ENCODE measurements at regions not wholly inside any gene's neighbourhood (a gene's known extent, or its start where the extent isn't known, plus 50 kb on each side); places are given as distances from the start of the nearest gene placed in this dataset.
"Not testable (repeated sequence)": the region's sequence is repeated elsewhere in the genome, so short reads cannot be mapped to it uniquely, and the experiment has no call there.

DNA sequence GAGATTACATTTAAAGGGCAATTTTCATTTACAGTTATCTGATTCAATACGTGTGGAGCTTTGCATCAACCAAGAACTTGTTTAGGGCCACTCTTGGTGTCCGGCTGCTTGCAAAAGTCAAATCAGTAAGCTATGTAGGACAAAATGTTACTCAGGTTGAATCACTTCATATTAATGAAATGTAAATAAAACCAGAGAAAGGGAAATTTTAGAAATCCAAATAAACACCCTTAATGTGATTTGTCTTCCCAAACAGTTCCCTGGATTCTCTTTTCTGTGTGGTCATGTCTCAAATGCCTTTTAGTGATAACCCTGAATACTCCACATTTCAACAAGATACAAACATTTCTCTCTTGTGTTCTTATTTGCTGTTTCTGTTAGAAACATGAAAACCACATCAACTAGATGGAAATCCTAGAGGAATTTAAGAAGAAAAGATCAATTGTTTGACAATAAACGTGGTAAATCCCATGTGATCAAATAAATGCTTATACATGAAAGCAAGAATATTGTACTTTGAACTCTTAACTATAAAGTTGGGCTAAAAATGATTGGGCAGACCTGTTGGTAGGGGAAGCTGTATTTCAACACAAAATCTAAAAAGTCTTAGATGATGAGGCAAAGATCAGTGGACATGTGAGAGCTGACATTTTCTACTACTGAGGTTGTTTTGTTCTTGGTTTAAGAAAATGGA is 101.3 kb downstream of the CDC42EP3 start:
- Histone ChIP-seq H3K36me3 (no peaks in the 10 kb centered on the region), H3K4me1 (no peaks in the 10 kb centered on the region), H3K27ac (no peak overlapping the region), H3K9me3 (no peaks in the 10 kb centered on the region), H3K4me3 (no peak overlapping the region), H3K27me3 (ENCODE audit: low read depth) (no peaks in the 10 kb centered on the region)
- DNase-seq (no peak), ATAC-seq (no peak)
- intact Hi-C loops (cut with DNase I): no loop called here
- TF ChIP-seq, protein P1, sequence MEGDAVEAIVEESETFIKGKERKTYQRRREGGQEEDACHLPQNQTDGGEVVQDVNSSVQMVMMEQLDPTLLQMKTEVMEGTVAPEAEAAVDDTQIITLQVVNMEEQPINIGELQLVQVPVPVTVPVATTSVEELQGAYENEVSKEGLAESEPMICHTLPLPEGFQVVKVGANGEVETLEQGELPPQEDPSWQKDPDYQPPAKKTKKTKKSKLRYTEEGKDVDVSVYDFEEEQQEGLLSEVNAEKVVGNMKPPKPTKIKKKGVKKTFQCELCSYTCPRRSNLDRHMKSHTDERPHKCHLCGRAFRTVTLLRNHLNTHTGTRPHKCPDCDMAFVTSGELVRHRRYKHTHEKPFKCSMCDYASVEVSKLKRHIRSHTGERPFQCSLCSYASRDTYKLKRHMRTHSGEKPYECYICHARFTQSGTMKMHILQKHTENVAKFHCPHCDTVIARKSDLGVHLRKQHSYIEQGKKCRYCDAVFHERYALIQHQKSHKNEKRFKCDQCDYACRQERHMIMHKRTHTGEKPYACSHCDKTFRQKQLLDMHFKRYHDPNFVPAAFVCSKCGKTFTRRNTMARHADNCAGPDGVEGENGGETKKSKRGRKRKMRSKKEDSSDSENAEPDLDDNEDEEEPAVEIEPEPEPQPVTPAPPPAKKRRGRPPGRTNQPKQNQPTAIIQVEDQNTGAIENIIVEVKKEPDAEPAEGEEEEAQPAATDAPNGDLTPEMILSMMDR (IDR thresholded peaks at IDR 0.05): no peak

DNA sequence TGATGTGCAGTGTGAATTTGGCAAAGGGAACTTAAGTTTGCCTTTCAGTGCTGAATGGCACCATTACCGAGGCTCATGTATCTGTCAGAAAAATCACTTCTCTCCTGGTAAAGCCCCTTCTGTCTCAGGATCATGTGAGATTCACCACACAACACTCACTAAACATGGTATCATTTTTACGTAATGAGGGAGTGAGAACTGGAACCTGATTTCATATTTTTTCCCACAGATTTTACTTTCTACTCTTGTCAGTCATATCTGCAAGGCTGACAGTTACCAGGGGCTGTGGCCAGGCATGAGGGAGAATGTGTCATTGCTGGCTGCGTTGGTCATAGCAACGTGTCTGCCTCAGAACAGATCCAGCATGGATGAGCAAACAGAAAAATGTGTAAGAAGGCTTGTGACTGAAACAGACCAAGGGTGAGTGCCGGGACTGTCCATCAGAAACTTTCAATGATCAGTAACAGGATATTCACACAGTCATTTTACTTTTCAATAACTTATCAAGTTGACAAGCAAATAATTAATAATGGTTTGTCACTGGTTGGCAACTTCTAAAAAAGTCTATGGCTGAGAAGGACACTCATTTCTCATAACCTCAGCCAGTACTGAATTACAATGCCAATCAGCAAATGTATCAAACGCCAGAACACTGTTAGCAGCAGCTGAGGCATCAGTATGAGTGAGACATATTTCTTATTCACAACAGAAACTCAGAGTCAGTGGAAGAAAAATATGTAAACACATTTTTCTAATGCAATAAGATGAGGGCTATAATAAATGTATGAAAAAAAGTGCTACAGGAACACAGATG is 100.5 kb downstream of the CDC42EP3 start:
- ATAC-seq (no peak), DNase-seq (no peak)
- Histone ChIP-seq H3K27ac (no peak overlapping the region), H3K4me3 (no peak overlapping the region), H3K27me3 (ENCODE audit: low read depth) (no peaks in the 10 kb centered on the region), H3K4me1 (no peaks in the 10 kb centered on the region), H3K9me3 (no peaks in the 10 kb centered on the region), H3K36me3 (no peaks in the 10 kb centered on the region)
- intact Hi-C loops (cut with DNase I): no loop called here
- TF ChIP-seq, protein P1 (IDR thresholded peaks at IDR 0.05): no peak

DNA sequence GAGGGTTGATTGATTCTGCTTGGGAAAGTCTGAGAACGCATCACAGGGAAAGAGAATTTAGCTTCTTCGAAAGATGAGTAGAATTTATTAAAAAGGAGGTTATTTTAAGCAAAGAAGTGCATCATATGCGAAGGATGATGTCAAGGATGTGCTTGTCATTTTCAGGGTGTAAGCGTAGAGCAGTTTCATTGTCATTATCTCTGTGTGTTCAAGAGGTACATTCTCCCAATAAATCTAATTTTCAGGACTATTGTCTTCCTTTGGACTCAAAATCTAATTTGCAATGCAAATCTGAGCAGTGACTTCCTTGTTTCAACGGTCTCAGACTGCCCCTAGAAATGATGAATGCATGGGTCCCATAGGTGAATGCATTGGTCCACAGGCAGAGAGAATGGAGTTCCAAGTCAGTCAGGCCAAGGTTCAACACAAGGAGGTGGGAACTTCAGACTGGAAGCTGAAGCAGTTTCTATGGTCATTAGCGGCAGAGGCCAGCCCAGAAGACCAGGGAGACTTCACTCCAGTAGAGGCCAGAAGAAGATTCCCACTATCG is 99.8 kb downstream of the CDC42EP3 start:
- Histone ChIP-seq H3K9me3 (no peaks in the 10 kb centered on the region), H3K27ac (no peak overlapping the region), H3K27me3 (ENCODE audit: low read depth) (no peaks in the 10 kb centered on the region), H3K4me3 (no peak overlapping the region), H3K36me3 (no peaks in the 10 kb centered on the region), H3K4me1 (no peaks in the 10 kb centered on the region)
- ATAC-seq (no peak), DNase-seq (no peak)
- intact Hi-C loops (cut with DNase I): no loop called here
- TF ChIP-seq, protein P1 (IDR thresholded peaks at IDR 0.05): no peak

DNA sequence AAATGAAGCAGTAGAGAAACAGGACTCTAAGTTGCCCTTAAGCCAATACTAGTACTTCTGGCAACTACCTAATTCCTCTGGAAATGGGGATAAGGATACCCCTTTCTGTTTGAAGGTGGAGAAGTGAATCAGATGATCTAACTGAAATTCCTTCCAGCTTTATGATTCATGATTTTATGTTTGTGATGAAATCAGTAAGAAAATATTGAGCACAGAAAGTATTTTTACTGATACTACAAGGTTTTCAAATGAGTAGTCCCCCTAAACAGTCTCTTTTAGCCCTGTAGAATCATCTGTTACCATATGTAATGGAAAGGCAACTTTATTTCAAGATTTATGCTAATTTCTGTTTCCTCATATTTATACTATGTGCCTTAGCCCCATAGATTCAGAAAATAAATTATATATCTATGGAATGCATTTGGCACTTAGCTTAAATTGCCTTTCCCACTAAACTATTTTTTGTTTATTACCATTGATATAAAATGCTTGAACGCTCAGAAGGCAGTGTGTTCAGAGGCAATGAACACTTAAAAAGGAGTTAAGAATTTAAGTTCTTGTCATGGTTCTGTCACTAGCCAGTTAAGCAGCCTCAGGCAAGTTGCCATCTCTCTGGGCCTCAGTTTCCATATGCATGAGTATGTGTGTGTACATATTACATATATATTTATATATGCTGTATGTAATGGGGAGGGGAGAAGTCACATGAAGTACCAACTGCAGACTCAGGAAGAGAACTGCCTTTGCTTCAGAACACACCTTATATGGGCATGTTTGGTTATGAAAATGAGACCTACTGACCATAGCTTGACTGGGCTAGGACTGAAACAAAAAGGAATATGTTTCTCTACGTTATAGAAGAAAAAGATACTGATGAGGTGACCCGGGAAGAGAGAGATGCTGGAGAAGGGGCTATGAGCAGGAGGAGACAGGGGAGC is 97.7 kb downstream of the CDC42EP3 start:
- no peaks in the 10 kb centered on the region for H3K9me3 ChIP-seq
- H3K27ac ChIP-seq: no peak overlapping the region
- DNase-seq (no peak), ATAC-seq (no peak)
- no peak overlapping the region for H3K4me3 ChIP-seq
- intact Hi-C loops (cut with DNase I): no loop called here
- H3K27me3 ChIP-seq (ENCODE audit: low read depth): no peaks in the 10 kb centered on the region
- no peaks in the 10 kb centered on the region for H3K4me1 ChIP-seq
- TF ChIP-seq, protein P1 (IDR thresholded peaks at IDR 0.05): no peak
- no peaks in the 10 kb centered on the region for H3K36me3 ChIP-seq

DNA sequence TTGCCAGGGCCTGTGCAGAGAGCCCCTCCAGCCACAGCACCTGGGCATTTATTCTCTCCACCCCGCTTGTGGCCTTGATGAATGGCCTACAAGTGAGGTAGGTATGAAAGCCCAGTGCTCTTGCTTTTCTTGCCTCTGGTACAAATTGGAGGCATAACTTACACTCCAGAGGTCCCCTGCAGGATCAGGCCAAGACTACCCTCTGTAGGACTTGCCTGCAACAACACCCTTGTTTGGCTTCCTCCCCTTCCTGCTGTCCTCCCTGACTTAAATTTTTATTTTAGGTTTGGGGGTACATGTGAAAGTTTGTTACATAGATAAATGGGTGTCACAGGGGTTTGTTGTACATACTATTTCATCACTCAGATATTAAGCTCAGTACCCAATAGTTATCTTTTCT is 95.7 kb downstream of the CDC42EP3 start:
- intact Hi-C loops (cut with DNase I): no loop called here
- ATAC-seq: no peak

DNA sequence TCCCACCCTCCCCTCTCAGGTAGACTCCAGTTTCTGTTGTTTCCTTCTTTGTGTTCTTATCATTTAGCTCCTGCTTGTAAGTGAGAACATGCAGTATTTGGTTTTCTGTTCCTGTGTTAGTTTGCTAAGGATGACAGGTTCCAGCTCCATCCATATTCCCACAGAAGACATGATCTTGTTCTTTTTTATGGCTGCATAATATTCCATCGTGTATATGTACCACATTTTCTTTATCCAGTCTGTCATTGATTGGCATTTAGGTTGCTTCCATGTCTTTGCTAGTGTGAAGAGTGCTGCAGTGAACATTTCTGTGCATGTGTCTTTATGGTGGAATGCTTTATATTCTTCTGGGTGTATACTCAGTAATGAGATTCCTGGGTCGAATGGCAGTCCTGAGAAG is 95.2 kb downstream of the CDC42EP3 start:
- H3K4me3 ChIP-seq; H3K36me3 ChIP-seq; H3K4me1 ChIP-seq; H3K9me3 ChIP-seq; DNase-seq; H3K27me3 ChIP-seq (ENCODE audit: low read depth); H3K27ac ChIP-seq; intact Hi-C loops (cut with DNase I); ATAC-seq: not testable (repeated sequence)

More for the DNA sequence above, 95.7 kb downstream of the CDC42EP3 start:
- no peaks in the 10 kb centered on the region for H3K27me3 ChIP-seq (ENCODE audit: low read depth)
- H3K4me3 ChIP-seq: no peak overlapping the region
- TF ChIP-seq, protein P1 (IDR thresholded peaks at IDR 0.05): no peak
- no peak overlapping the region for H3K27ac ChIP-seq
- no peaks in the 10 kb centered on the region for H3K9me3 ChIP-seq
- no peaks in the 10 kb centered on the region for H3K4me1 ChIP-seq
- DNase-seq: no peak
- H3K36me3 ChIP-seq: no peaks in the 10 kb centered on the region

Data from lower lobe of right lung (tissue), 2 donors.